Activated naive CD8-positive, alpha-beta T cell treated with anti-CD3 and anti-CD28 coated beads for 36 hours (primary cell): ENCODE measurements at regions not wholly inside any gene's neighbourhood (a gene's known extent, or its start where the extent isn't known, plus 50 kb on each side); places are given as distances from the start of the nearest gene placed in this dataset.

ENCODE experiments used
- DNase-seq: peaks from one replicate; pipeline ENCODE4 v3.0.0; 2021
- H3K27ac Mint-ChIP-seq: one replicate; pipeline ENCODE4 v1.8.0; 2022; ENCODE audit warnings: mild to moderate bottlenecking, moderate library complexity, mixed read lengths
- H3K27me3 Mint-ChIP-seq: one replicate; pipeline ENCODE4 v1.8.0; 2022; ENCODE audit warnings: mild to moderate bottlenecking, mixed read lengths
- H3K36me3 Mint-ChIP-seq: one replicate; pipeline ENCODE4 v1.8.0; 2021; ENCODE audit warnings: mild to moderate bottlenecking, mixed read lengths
- H3K4me1 Mint-ChIP-seq: one replicate; pipeline ENCODE4 v1.8.0; 2021; ENCODE audit warnings: mixed read lengths
- H3K4me3 Mint-ChIP-seq: one replicate; pipeline ENCODE4 v1.8.0; 2022; ENCODE audit warnings: mild to moderate bottlenecking, moderate library complexity, mixed read lengths
- H3K9me3 Mint-ChIP-seq: one replicate; pipeline ENCODE4 v1.8.0; 2022; ENCODE audit warnings: mixed read lengths

DNA sequence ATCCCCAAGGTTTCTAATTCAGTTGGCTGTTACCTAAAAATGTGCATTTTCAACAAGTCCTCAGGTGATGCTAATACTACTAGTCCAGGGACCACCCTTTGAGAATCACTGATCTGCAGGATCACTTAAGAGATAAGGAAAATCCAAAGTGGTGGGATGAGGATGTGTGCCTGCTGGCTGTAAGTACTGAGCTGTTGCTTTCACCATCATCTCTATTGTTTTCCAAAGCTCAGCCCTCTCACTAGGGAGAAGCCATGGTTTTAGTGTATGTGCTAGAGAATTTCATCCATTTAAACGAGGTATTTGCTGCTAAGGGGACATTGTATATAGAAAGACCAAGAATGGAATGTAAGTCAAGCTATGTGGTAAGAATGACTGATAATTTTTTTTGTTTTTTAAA, 202.3 kb downstream of the KIF21A start:
- Mint-ChIP-seq H3K27me3 (no peaks in the 10 kb centered on the region), H3K27ac (no peak overlapping the region), H3K9me3 (no peaks in the 10 kb centered on the region), H3K36me3 (no peaks in the 10 kb centered on the region), H3K4me1 (no peaks in the 10 kb centered on the region), H3K4me3 (no peak overlapping the region)
- no peak for DNase-seq

DNA sequence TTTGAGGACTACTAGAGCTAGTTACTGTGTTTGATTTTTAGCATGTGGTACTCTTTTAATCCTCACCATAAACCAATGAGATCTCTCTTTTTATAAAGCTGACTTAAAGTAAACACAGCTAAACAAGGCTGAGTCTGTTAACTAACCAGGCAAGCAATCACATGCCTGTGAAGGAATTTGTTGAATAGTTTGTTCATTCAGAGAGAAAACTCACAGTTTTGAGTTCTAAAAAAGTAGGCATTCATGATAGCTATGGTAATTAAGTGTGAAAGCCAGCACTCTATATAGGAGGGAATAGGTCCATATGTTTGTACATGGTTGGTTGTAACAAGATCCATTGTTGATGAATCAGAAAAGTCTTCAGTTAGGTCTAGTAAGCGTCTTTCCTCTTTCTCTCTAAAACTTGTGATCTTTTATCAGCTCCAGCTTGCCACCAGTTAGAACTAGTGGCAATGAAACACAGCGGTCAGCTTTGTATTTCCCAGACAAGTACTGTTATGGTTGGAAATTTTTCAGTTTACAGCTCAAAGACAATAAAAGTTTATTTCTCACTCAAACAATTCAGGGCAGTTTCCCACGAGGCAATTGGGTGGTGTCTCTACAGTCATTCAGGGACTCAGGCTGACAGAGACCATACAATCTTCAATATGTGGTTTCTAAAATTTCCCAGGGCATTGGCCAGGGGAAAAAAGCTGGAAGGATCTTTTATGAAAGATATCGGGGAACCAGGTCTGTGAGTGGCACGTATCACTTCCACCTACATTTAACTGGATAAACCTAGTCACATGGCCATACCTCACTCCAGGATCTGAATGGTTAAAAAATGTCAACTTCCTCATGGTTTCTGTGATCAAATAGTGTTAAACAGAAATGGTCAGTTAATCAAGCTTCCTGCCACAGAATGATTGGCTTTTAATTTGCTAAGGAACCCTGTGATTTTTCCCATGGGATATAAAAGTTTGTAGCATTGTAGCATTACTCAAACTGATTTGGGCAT, 203.1 kb downstream of the KIF21A start:
- no peaks in the 10 kb centered on the region for H3K9me3 Mint-ChIP-seq
- DNase-seq: no peak
- H3K4me3 Mint-ChIP-seq: no peak overlapping the region
- H3K27ac Mint-ChIP-seq: no peak overlapping the region
- no peaks in the 10 kb centered on the region for H3K36me3 Mint-ChIP-seq
- H3K4me1 Mint-ChIP-seq: no peaks in the 10 kb centered on the region
- no peaks in the 10 kb centered on the region for H3K27me3 Mint-ChIP-seq

DNA sequence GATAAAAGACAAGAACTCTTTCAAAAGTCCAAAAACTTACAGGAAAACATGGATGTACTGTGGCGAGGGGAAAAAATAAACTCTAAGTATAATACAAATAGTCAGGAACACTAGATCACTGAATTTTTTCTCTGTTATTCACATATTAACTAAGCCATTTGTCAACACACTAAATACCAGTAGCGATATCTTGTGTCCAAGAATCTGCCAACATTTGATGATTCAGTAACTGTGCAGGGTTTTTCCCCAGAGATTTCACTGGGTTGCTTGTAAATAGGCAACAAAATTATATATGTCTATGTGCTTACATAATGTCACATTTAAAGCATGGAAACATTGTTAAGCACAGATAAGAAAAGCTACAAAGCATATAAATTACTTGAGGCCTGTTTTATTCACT, 205.9 kb downstream of the KIF21A start:
- no peaks in the 10 kb centered on the region for H3K4me1 Mint-ChIP-seq
- H3K4me3 Mint-ChIP-seq: no peak overlapping the region
- peaks cover 2% of the 10 kb centered on the region for H3K9me3 Mint-ChIP-seq
- DNase-seq: no peak
- no peaks in the 10 kb centered on the region for H3K27me3 Mint-ChIP-seq
- H3K27ac Mint-ChIP-seq: no peak overlapping the region
- H3K36me3 Mint-ChIP-seq: no peaks in the 10 kb centered on the region

DNA sequence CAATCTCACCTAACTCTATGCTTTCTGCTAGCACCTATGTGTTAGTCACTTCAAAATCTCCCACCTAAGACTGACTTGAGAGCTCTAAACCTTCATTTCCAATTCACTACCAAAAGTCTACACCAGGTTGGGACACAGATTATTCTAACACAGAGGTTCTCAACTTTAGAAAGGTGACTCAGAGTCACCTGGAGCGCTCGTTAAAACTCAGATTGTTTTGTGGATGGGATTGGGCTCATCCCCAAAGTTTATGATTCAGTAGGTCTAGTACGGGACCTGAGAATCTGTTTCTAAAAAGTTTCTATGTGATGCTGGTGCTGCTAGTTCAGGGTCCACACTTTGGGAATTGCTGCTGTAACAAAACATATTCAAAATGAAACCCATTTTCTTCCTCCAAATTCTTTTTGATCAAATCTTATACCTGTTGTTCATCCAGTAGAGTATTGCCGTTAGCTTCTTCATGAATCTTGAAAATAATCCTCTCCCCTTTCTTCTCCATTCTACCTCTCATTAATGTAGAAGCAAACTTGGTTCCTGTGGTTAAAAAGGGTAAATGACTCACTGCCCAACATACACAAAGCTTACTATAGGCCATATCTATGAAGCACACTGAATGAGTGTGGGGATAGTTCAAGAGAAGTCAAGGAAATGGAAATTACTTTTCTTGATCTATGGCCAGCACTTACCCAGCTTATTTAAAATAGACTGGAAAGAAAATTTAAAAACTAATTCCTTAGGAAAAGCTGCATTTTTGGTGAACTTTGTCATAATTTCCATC, 206.7 kb downstream of the KIF21A start:
- Mint-ChIP-seq H3K27ac (no peak overlapping the region), H3K36me3 (no peaks in the 10 kb centered on the region), H3K9me3 (peaks cover 2% of the 10 kb centered on the region), H3K27me3 (no peaks in the 10 kb centered on the region), H3K4me3 (no peak overlapping the region), H3K4me1 (no peaks in the 10 kb centered on the region)
- DNase-seq: no peak

DNA sequence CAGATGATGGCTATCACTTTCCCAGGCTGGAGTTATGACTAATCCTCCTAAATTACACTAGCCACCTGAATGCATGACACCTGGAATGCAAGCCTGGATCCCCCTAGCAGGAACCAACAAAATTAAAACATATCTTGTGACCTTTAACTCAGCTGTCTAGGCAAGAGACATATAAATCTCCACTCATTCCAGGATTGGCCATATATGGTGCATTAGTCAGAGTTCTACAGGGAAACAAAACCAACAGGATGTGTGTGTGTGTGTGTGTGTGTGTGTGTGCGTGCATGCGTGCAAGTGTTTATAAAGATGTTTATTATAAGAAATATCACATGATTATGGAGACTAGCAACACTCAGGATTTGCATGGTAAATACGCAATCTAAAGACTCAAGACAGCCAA, 212.8 kb downstream of the KIF21A start:
- Mint-ChIP-seq H3K9me3 (peaks cover 4% of the 10 kb centered on the region), H3K27ac (no peak overlapping the region), H3K27me3 (no peaks in the 10 kb centered on the region), H3K4me3 (no peak overlapping the region), H3K36me3 (no peaks in the 10 kb centered on the region), H3K4me1 (no peaks in the 10 kb centered on the region)
- no peak for DNase-seq

DNA sequence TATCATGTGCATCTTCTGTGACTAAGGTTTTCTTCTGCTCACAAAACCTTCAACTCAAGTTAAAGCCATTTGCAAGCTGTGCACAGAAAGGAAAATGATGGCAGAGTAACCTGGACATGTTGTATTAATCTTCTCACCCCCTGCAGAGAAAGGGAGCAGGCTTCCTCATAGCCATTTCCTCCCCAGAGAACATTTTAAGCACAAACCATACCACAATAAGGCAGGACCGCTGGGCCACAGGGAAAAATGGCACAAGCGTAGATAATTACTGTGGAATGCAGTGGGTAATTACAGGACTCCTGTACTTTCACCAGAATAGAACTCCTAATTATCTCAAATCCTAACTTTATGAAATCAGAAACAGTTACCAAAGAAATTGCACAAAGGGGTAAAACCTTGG, 215.7 kb downstream of the KIF21A start:
- Mint-ChIP-seq H3K27ac (no peak overlapping the region), H3K9me3 (peaks cover 7% of the 10 kb centered on the region), H3K36me3 (no peaks in the 10 kb centered on the region), H3K4me3 (no peak overlapping the region), H3K4me1 (no peaks in the 10 kb centered on the region), H3K27me3 (no peaks in the 10 kb centered on the region)
- no peak for DNase-seq

DNA sequence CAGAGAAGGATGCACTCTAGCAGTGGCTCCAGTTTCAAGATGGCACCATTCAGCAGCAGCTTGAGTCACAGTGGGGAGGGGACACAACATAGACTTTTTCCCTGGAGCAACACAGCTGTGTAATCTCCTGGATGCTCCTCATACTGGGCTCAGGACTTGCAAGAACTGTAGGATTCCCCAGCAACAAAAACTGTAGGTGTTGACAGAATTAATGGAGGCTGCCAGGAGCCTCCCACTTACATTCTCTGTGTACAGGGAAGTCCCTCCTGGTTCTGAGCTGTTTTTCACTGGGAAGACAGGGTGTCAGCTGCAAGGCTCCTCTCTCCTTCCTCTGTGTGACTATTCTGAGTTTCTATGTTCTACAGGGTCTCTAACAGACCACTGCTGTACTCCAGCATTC, 217.9 kb downstream of the KIF21A start:
- no peaks in the 10 kb centered on the region for H3K4me1 Mint-ChIP-seq
- no peak overlapping the region for H3K27ac Mint-ChIP-seq
- no peaks in the 10 kb centered on the region for H3K27me3 Mint-ChIP-seq
- DNase-seq: no peak
- peaks cover 8% of the 10 kb centered on the region for H3K9me3 Mint-ChIP-seq
- H3K4me3 Mint-ChIP-seq: no peak overlapping the region
- H3K36me3 Mint-ChIP-seq: no peaks in the 10 kb centered on the region

DNA sequence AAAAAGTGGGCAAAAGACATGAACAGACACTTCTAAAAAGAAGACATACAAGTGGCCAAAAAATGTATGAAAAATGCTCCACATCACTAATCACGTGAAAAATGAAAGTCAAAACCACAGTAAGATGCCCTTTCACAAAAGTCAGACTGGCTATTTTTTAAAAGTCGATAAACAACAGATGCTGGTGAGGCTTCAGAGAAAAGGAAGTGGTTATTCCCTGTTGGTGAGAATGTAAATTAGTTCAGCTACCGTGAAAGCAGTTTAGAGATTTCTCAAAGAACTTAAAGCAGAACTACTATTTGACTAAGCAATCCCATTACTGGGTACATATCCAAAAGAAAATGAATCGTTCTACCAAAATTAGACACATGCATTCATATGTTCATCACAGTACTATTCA, 237.0 kb downstream of the KIF21A start:
- no peaks in the 10 kb centered on the region for H3K36me3 Mint-ChIP-seq
- no peaks in the 10 kb centered on the region for H3K4me1 Mint-ChIP-seq
- H3K27me3 Mint-ChIP-seq: no peaks in the 10 kb centered on the region
- H3K4me3 Mint-ChIP-seq: no peak overlapping the region
- DNase-seq: no peak
- no peak overlapping the region for H3K27ac Mint-ChIP-seq
- H3K9me3 Mint-ChIP-seq: peaks cover 14% of the 10 kb centered on the region

DNA sequence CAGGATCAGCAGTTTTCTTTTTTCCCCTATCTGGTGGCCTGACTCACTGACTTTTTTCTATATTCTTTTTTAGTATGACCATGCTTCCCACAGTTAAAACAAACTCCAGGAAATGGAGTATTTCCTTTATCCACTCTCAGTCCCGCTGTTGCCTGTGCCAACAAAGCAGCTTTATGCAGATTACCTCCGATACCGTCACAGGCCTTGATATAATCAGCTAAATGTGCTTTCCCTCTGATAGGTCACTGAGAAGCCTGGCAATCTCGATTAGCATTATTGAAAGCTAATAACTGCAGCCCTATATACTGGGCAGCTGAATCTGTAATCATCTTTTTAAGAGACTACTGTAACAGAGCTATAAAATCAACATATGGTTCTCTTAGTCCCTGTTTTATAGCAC, 243.6 kb downstream of the KIF21A start:
- DNase-seq: no peak
- Mint-ChIP-seq H3K4me3 (no peak overlapping the region), H3K27ac (no peak overlapping the region), H3K9me3 (peaks cover 5% of the 10 kb centered on the region), H3K4me1 (no peaks in the 10 kb centered on the region), H3K27me3 (no peaks in the 10 kb centered on the region), H3K36me3 (no peaks in the 10 kb centered on the region)

DNA sequence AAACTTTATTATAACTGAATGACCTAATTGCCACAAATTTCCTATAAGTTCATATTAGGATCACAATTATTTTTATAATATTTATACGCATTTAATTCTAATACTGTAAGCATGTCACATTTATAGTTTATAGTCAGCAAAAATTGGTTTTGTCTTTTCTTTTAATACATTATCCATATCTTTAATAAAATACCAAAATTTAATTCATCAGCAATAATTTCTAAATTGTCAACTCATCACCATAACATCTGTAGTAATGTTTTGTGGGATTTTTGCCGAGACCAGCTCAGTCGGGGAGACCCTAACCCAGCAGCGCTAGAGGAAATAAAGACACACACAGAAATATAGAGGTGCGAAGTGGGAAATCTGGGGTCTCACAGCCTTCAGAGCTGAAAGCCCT, 254.2 kb downstream of the KIF21A start:
- H3K4me1 Mint-ChIP-seq: no peaks in the 10 kb centered on the region
- no peaks in the 10 kb centered on the region for H3K9me3 Mint-ChIP-seq
- H3K27ac Mint-ChIP-seq: no peak overlapping the region
- H3K36me3 Mint-ChIP-seq: no peaks in the 10 kb centered on the region
- H3K4me3 Mint-ChIP-seq: no peak overlapping the region
- H3K27me3 Mint-ChIP-seq: no peaks in the 10 kb centered on the region
- DNase-seq: no peak

DNA sequence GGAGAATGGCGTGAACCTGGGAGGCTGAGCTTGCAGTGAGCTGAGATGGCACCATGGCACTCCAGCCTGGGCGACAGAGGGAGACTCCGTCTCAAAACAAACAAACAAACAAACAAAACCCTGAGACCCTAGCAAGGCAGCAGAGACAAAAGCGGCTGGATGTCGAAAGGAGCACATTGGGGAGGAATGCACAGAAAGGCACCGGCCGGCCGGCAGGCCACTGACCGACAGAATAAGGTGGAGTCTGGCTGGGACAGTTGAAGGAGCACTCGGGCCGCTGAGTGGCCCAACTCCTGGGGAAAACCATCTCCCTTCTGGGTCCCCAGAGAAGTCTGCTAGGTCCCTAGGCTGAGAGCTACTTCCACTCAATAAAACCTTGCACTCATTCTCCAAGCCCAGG, 256.2 kb downstream of the KIF21A start:
- Mint-ChIP-seq H3K9me3 (no peaks in the 10 kb centered on the region), H3K4me3 (no peak overlapping the region), H3K27me3 (no peaks in the 10 kb centered on the region), H3K36me3 (no peaks in the 10 kb centered on the region), H3K4me1 (no peaks in the 10 kb centered on the region), H3K27ac (no peak overlapping the region)
- DNase-seq: no peak

DNA sequence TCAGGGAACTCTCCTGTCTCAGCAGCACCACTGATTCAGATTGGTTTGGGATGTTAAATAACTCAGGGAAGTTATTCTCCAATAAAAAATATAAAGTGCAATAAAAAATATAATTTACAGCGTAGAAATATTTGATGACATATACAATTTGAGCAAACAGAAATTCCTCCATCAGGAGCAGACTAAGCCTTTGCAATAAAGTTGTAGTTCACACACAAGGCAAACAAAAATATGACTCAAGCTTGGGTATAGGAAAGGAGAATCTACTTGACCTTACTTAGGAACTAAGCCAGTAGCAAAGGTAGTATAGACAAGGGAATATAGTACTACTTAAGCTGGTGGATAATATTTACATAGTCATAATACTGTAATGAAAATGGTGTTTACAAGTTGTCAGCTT, 264.1 kb downstream of the KIF21A start:
- Mint-ChIP-seq H3K36me3 (no peaks in the 10 kb centered on the region), H3K27me3 (no peaks in the 10 kb centered on the region), H3K27ac (no peak overlapping the region), H3K9me3 (no peaks in the 10 kb centered on the region), H3K4me1 (no peaks in the 10 kb centered on the region), H3K4me3 (no peak overlapping the region)
- DNase-seq: no peak

DNA sequence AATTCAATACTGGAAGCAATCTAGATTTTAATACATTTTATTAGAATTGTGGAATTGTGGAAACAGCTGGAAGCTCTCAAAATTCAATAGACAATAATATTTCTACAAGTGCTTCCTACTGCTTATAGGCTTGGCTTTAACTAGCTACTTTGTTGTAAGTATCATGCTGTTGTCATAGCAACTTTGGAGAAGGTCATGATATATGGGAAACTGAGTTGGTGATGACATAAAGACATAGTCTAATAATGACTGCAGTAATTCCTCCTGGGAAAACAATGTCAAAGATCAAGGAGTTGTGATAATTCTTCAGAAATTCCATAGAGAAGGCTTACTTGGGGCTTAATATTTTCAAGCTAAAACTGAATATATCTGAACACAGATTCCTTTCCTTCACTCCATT, 266.6 kb downstream of the KIF21A start:
- Mint-ChIP-seq H3K36me3 (no peaks in the 10 kb centered on the region), H3K4me1 (no peaks in the 10 kb centered on the region), H3K9me3 (no peaks in the 10 kb centered on the region), H3K27me3 (no peaks in the 10 kb centered on the region), H3K4me3 (no peak overlapping the region), H3K27ac (no peak overlapping the region)
- no peak for DNase-seq

DNA sequence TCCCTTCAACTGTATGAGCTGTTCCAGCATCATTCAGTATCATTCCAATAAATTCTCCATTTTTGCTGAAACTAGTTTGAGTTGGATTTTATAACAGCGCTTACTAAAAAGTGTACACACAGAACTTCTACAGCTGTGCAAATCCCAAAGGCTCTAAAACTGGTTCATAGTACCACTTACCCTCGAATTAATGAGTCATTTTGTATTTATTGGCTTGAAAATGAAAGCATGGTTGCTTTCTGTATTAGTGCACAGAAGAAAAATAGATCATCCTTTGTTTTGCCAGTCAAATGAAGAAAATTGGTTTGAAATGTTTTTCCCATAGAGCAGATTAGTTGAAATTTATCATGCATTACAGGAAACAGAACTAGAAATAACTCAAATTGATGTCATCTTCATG, 268.3 kb upstream of the CPNE8 start:
- Mint-ChIP-seq H3K36me3 (no peaks in the 10 kb centered on the region), H3K4me3 (no peak overlapping the region), H3K27me3 (no peaks in the 10 kb centered on the region), H3K9me3 (no peaks in the 10 kb centered on the region), H3K4me1 (no peaks in the 10 kb centered on the region), H3K27ac (no peak overlapping the region)
- no peak for DNase-seq

DNA sequence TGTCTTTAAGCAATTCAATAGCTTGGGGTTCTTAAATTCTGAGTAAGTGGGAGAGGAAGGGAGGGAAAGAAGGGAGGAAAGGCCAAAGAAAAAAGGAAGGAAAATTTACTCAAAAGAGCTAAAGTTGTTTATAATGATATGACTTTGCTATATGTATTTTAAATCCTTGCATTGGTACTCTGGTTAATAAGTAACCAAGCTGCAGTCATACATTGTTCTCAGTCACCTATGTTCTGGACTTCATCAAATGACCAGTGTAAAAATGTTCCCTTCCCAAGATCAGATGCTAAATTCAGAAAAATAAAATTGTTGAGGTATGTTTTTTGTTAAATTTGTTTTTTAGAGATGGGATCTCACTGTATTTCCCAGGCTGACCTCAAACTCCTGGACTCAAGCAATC, 259.9 kb upstream of the CPNE8 start:
- Mint-ChIP-seq H3K36me3 (no peaks in the 10 kb centered on the region), H3K4me3 (no peak overlapping the region), H3K27ac (no peak overlapping the region), H3K4me1 (no peaks in the 10 kb centered on the region), H3K9me3 (peaks cover 1% of the 10 kb centered on the region), H3K27me3 (no peaks in the 10 kb centered on the region)
- DNase-seq: no peak
